Activated CD4-positive, CD25-positive, alpha-beta regulatory T cell treated with anti-CD3 and anti-CD28 coated beads, Interleukin-2, amount 50 U/mL, for 72 hours (primary cell): ENCODE measurements at regions not wholly inside any gene's neighbourhood (a gene's known extent, or its start where the extent isn't known, plus 50 kb on each side); places are given as distances from the start of the nearest gene placed in this dataset.

Experiments
- DNase-seq: peaks from one replicate; pipeline ENCODE4 v3.0.0; 2021

- no peak for DNase-seq
Measured at GRCh38 chr5:159422910-159423309, 92.6 kb upstream of the IL12B start.

DNA sequence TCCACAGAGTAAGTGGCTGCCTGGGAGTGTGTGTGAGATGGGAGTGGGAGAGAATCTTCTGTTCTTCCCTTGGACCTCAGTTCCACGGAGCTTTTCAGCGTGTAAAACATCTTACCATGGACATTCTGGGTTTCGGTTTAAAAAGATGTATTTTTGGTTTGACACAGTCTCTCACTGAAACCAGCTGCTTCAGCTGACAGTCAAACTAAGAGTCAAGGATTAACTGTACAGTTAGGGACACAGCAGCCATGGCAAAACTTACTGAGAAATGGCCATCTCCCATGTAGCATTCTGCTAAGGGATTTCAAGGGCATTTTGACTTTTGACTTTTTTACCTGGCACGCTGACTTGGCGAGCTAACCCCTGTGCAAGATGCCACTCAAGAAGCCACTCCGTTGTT is 93.8 kb upstream of the IL12B start:
- DNase-seq = no peak

- no peak for DNase-seq
Measured at GRCh38 chr5:159426694-159427093, 96.4 kb upstream of the IL12B start.

DNA sequence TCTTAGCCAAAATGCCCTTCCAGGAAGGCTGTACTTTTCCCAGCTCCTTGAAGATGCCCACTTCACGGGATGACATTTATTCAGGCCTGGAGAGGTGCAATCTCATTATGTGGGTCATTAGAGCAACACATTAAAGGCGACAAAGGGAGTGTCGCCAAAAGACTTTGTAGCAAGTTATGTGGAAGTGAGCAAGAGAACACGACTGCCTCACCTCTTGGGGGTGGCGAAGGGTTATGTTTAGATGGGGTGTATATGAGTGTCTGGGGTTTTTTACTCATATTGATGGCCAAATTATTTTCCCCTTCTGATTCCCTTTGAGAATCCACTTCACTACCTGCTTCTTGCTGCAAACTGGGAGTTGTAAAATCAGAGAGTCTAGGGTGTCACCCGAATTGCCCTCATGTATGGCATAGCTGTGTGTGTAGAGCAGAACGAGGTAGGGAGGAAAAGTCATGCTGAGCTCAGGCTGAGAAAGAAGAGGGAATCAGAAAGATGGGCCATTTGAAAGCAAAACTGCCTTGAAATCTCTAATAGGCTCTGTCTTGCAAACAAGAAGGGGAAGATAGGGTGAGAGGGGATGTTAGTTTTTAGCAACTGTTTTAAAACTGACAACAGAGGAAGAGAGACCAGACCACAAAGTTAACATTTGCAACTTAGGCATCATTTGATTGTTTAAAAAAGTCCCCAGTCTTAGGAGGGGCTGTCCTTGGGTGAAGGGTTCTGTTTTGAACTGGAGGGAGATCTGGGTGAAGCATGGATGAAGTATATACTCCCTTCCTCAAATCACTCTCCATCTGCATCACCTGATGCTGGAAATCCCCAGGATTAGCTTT is 97.1 kb upstream of the IL12B start:
- DNase-seq = no peak

DNA sequence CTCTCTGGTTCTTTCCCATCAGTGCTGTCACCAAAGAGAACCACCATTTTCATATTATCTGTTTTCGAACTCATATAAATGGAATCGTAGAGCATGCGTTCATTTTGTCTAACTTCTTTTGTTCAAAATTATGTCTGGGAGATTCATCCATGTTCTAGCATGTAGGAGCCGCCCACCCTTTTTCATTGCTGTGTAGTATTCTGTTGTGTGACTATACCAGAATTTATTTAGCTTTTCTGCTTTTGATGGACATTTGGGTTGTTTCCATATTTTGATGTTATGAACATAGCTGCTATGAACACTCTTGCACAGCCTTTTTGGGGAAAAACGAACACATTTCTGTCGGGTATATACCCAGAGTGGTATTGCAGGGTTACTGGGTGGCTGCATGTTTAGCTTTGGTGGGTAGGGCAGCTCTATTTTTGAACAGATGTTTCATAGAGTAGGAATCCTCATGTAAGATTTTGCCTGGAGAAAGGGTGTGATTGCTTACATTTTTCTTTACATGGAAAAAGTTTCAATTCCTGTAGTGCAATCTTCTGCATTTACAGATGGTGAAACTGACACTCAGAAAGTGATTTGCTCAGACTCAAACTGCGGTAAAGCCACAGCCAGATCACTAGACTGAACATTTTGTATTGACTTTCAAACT is 100.2 kb upstream of the IL12B start:
- DNase-seq = no peak

DNA sequence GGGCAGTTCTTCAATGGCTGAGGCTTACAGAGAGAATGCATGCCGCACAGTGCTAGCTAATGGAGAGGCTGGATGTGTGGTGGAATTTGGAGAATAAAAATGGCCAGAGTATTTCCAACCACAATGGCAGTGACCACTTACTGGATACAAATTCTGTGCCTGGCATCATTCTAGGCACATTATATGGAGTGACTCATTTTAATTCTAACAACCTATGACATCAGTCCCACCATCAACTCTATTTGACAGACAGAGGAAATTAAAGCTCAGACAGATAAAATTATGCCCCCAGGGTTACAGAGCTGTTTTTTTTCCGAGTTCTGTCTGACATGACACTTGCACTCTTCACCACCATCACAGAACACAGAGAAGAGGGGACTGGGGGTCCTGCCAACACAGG is 105.6 kb upstream of the IL12B start:
- DNase-seq = no peak

- DNase-seq = no peak
Measured at GRCh38 chr5:159438092-159438491, 107.8 kb upstream of the IL12B start.

DNA sequence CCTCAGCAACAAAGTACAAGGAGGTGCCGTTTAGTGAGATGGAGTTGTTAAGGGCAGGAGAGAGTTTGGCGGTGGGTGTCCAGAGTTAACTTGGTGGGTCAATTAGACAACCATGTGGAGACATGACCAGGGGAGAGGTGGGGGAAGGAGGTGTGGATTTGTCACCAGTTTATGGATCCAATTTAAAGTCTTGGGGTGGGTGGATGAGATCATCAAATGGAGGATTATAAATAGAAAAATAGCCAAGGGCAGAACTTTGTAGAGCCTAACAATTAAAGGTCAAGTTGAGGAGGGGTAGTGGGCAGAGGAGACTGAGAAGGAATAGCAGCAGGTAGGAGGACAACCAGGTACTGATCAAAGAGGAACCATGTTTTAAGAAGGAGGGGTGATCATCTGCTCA is 108.7 kb upstream of the IL12B start:
- DNase-seq = no peak

DNA sequence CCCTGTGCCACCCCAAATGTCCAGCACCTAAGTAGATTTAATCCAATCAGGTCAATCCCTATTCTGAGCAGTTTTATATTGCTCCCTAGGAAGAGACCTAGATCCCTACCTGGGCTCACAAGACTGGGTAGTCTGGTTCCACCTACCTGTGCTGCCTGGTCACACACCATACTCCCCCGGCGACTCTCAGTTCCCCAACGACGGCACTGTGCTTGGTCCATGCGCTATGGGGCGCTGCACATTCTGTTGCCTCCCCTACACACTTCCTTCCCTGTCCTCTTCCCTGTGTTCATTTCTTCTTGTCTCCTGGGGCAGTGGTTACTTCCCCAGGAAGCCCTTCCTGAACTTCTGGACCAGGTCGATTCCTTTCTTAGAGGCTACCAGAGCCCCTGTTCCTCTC is 109.9 kb upstream of the IL12B start:
- no peak for DNase-seq

GRCh38 chr5:159440968-159441367 is 110.7 kb upstream of the IL12B start:
- no peak for DNase-seq

DNA sequence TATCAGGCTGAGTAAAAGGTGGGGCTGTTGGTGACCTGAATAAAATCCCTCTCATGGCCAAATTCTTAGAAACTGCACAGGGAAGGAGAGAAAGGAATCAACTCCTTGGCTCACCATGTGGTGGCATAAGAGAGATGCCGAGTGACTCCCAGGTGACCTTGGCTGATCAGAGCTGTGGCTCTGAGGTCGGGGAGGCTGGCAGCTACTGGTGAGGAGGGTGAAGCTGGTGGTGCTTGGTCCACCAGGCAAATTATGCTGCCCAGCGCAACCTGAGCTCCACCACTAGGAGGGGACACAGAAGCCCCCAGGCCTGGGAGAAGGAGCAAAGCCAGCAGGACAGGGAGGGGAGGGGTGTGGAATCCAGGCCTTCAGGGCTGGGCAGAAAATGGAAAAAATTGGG is 111.2 kb upstream of the IL12B start:
- DNase-seq = no peak

DNA sequence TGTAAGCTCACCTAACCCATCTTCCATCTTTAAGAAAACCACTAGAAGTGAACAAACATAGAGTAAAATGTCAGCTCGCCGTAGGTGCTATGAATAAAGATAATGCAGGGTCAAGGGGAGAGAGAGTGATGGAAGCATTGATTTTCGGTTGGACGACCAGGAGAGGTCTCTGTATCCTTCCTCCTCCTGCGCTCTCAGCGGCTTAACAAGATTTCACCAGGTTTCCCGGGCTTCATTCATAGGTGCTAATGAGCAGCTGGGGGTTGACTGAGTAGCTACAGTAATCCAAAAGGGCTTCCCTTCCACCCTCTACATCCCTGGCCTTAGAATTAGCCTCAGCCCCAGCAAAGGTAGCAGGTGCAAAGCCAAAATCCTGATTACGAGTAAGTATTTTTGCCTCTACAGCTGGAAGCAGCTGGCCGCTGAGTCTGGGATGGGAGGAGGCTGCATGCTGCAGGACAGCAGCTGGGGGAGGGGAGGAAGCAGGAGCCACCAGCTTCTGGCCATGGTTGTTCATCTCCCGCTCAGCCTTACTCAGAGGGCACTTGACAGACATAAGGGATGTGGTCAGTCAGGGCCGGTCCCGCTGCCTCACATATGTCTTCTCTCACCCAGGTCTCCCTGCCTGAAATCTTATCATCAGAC is 112.0 kb upstream of the IL12B start:
- no peak for DNase-seq

DNA sequence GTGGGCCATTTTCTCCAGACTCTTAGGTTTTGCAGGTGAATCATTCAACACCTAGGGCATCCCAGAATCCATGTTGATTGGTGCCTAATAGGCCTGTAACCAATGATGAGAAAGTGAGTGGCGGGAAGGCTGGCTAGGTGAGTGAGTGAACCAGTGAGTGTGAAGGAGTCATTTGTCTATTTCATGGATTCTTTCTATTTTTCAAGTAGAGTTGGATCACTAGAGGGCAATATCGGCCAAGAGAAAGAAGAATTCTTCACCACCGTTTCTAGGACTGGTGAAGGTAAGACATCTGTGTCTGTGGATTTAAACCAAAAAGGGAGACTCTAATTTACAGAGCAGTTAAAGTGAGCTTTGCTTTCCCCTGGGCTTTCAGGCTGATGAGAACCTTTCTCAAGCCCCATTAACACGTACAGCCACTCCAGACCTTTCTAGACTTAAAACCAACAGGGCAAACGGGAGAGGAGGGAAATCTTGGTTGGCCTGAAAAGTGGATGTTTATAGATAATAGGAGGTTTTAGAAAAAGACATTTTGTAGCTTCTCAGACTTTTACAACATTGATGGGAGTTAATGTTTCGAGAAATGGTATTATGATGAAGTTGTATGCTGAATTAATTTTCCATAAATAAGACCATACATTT is 114.3 kb upstream of the IL12B start:
- no peak for DNase-seq

- DNase-seq = no peak
Measured at GRCh38 chr5:159447116-159447515, 116.8 kb upstream of the IL12B start.

DNA sequence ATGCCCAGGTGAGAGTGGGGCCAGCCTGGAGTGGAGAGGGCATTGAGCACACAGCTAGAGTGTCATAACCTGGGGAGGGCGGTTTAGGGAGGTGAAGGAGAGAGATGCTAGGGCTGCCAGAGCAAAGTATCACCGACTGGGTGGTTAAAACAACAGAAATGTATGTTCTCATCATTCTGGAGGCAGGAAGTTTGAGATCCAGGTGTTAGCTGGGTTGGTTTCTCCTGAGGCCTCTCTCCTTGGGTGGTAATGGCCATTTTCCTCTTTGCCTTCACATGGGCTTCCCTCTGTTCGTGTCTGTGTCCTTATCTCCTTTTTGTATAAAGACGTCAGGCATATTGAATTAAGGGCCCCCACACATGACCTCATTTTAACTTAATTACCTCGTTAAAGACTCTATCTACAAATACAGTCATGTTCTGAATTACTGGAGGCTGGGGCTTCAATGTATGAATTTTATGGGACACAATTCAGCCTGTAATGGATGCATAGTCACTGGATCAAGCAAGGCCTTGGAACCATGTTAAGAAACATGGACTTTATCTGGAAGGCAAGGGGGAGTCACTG is 118.6 kb upstream of the IL12B start:
- DNase-seq = no peak

- DNase-seq = no peak
Measured at GRCh38 chr5:159449925-159450324, 119.6 kb upstream of the IL12B start.

DNA sequence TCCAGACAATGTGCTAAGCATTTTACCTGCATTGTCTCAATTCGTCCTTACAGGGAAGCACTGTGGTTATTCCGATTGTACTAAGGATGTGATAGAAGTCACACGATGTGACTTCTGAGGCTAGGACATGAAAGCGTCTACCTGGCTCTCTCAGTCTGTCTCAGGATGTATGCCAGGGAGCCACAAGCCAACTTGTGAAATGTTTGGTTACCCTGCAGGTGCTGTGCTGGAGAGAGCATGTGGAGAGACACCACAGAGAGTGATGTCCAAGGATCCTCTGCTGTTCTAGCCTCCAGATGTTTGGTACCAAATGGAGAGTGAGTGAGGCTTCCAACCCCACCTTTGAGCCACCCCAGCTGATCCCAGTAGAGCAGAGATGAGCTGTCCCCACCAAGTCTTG is 120.1 kb upstream of the IL12B start:
- DNase-seq = no peak

DNA sequence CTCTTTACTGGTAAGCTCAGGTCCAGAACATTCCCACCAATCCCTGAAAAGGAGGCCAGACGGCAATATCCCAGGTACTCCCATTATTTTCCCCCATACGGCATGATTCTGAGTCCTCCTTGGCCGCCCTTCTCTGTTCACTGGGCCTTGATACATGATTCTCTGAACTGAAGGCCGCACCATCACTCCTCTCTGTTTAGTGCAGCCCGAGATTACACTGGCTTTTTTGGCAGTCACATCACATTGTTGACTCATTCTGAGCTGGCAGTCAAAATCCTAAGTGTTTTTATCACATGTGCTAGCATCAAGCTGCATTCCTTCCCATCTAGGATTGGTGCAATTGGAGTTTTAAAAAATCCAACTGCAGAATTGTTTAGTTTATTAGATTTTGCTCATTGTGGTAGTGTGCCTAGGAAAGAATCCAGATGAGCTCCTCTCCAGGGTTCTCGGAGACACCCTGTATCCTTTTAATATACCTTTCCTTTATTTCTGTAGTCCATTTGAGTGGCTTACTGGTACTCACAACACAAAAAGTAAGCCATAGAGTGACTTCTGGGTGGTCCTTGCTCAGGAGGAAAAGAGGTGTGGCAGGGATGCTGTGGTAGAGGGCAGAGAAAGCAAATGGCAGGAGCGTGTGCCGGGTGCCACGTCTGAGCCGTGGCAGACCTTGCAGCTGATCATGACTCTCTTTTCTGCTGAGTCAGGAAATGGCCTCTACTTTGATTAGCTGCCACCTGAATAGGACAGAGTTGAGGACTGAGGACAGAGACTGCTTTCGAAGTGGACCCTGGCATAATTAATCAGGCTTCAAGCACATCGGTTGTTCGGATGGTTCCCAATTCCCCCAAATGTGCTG is 121.1 kb upstream of the IL12B start:
- DNase-seq = no peak

DNA sequence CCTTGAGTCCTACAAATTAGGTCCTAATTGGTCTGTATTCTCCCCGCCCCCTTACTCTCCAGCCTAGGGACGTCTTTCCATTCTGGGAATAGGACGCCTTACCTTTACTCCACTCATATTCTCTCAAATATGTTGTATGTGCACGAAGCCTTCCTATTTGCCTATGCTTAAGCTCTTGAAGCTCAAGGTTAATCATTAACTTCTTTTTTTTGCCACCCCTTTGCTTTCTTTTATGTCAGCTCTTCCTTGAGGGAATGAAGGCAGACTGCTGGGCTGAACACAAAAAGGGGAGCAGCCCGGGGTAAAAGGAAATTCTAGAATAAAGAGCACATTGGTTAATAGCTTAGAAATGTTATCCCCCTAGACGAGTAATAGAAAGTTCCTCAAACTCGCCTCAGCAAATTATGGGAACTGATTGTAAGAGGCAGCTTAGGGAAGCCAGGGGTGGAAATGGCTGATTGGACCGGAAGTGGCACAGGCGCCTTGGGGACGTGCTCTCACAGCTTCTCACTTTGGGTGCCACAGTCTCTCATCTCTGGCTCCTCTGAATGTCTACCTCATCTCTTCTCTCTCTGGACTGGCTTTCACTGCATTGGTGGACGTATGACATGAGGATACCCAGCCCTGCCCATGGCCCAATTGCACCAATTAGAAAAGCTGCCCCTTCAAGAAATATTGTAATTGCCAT is 122.3 kb upstream of the IL12B start:
- no peak for DNase-seq

- no peak for DNase-seq
Measured at GRCh38 chr5:159453209-159453608, 122.9 kb upstream of the IL12B start.

GRCh38 chr5:159456261-159456660 is 126.0 kb upstream of the IL12B start:
- DNase-seq = no peak
